ENCODE measurements at regions not wholly inside any gene's neighbourhood (a gene's known extent, or its start where the extent isn't known, plus 50 kb on each side); places are given as distances from the start of the nearest gene placed in this dataset.

GRCh38 chr4:84401701-84402306 is 97.3 kb downstream of the NKX6-1 start:
- no peaks in the 10 kb centered on the region for H3K9me3 ChIP-seq (ENCODE audit: control extremely low read depth in 1 of 5, control insufficient read depth in 4 of 5, insufficient read depth in 2 of 5, low read depth in 1 of 5, low read length in 4 of 5)
- 83% methylated on average over 3 of the region's 3 CpGs for WGBS (ENCODE audit: insufficient coverage)
- H3K27ac ChIP-seq (ENCODE audit: insufficient read depth in 1 of 2, low read depth in 1 of 2, low read length in 2 of 2, poor library complexity in 1 of 2, severe bottlenecking in 2 of 2) = no peak overlapping the region
- ChIA-PET CTCF (no interaction called here), POLR2A (no interaction called here)
- H3K4me3 ChIP-seq (ENCODE audit: control insufficient read depth in 1 of 7, extremely low read depth in 1 of 7, insufficient read depth in 4 of 7, low read depth in 2 of 7, low read length in 6 of 7) = no peak overlapping the region
- H3K27me3 ChIP-seq (replicated peaks in 2 of 5; ENCODE audit: control insufficient read depth in 4 of 5, insufficient read depth in 5 of 5, low read length in 4 of 5) = peaks cover 0 to 1% (median 0%) of the 10 kb centered on the region in 5 experiments
- no peaks in the 10 kb centered on the region for H3K4me1 ChIP-seq (ENCODE audit: control extremely low read depth in 1 of 4, control insufficient read depth in 4 of 4, insufficient read depth in 4 of 4, low read length in 3 of 4)
- no peak for DNase-seq
- H3K36me3 ChIP-seq (ENCODE audit: control insufficient read depth in 4 of 4, insufficient read depth in 4 of 4, low read length in 3 of 4) = no peaks in the 10 kb centered on the region

DNA sequence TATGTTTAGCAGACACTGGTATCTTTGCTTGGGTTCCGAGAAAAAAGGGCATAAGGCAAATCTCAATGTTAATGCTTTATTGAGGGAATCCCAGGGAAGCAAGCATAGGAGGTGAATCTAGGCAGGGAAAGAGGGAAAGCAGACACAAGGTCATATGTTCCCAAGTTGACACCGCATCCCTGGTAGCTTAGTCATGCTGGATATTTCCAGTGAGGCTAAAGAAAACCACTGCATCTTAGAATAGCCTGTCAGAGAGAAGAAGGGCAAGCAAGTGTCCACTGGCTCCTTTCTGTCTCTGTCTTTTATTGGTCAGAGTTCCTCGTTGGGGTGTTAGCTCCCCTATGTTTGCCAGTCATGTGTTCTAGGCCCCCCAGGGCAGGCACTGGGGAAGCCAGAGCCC is 104.7 kb downstream of the NKX6-1 start:
- Histone ChIP-seq H3K36me3 (ENCODE audit: control insufficient read depth in 4 of 4, insufficient read depth in 4 of 4, low read length in 3 of 4) (no peaks in the 10 kb centered on the region), H3K27ac (ENCODE audit: insufficient read depth in 1 of 2, low read depth in 1 of 2, low read length in 2 of 2, poor library complexity in 1 of 2, severe bottlenecking in 2 of 2) (no peak overlapping the region), H3K4me3 (ENCODE audit: control insufficient read depth in 1 of 7, extremely low read depth in 1 of 7, insufficient read depth in 4 of 7, low read depth in 2 of 7, low read length in 6 of 7) (no peak overlapping the region), H3K4me1 (ENCODE audit: control extremely low read depth in 1 of 4, control insufficient read depth in 4 of 4, insufficient read depth in 4 of 4, low read length in 3 of 4) (no peaks in the 10 kb centered on the region), H3K27me3 (replicated peaks in 2 of 5; ENCODE audit: control insufficient read depth in 4 of 5, insufficient read depth in 5 of 5, low read length in 4 of 5) (peaks cover 0 to 6% (median 0%) of the 10 kb centered on the region in 5 experiments), H3K9me3 (ENCODE audit: control extremely low read depth in 1 of 5, control insufficient read depth in 4 of 5, insufficient read depth in 2 of 5, low read depth in 1 of 5, low read length in 4 of 5) (no peaks in the 10 kb centered on the region)
- 97% methylated on average over 3 of the region's 3 CpGs for WGBS (ENCODE audit: insufficient coverage)
- POLR2A ChIA-PET = no interaction called here
- CTCF ChIA-PET = interaction anchor here (0.9 kb wide), 1 partner anchor 11 kb away, joined by 3 read pairs; no protein-coding TSS in a partner anchor
- no peak for DNase-seq

- WGBS (ENCODE audit: insufficient coverage) = no CpG with 5 or more reads among the region's 3 CpGs
- Histone ChIP-seq H3K36me3 (ENCODE audit: control insufficient read depth in 4 of 4, insufficient read depth in 4 of 4, low read length in 3 of 4) (no peaks in the 10 kb centered on the region), H3K27ac (ENCODE audit: insufficient read depth in 1 of 2, low read depth in 1 of 2, low read length in 2 of 2, poor library complexity in 1 of 2, severe bottlenecking in 2 of 2) (no peak overlapping the region), H3K4me3 (ENCODE audit: control insufficient read depth in 1 of 7, extremely low read depth in 1 of 7, insufficient read depth in 4 of 7, low read depth in 2 of 7, low read length in 6 of 7) (no peak overlapping the region), H3K27me3 (replicated peaks in 2 of 5; ENCODE audit: control insufficient read depth in 4 of 5, insufficient read depth in 5 of 5, low read length in 4 of 5) (peaks cover 0 to 6% (median 0%) of the 10 kb centered on the region in 5 experiments), H3K4me1 (ENCODE audit: control extremely low read depth in 1 of 4, control insufficient read depth in 4 of 4, insufficient read depth in 4 of 4, low read length in 3 of 4) (no peaks in the 10 kb centered on the region), H3K9me3 (ENCODE audit: control extremely low read depth in 1 of 5, control insufficient read depth in 4 of 5, insufficient read depth in 2 of 5, low read depth in 1 of 5, low read length in 4 of 5) (no peaks in the 10 kb centered on the region)
- no peak for DNase-seq
- POLR2A ChIA-PET = no interaction called here
- CTCF ChIA-PET = no interaction called here
Observed at GRCh38 chr4:84392951-84393590, 106.0 kb downstream of the NKX6-1 start.

GRCh38 chr4:84389406-84389805 is 109.7 kb downstream of the NKX6-1 start:
- Histone ChIP-seq H3K27ac (ENCODE audit: insufficient read depth in 1 of 2, low read depth in 1 of 2, low read length in 2 of 2, poor library complexity in 1 of 2, severe bottlenecking in 2 of 2) (no peak overlapping the region), H3K4me1 (ENCODE audit: control extremely low read depth in 1 of 4, control insufficient read depth in 4 of 4, insufficient read depth in 4 of 4, low read length in 3 of 4) (no peaks in the 10 kb centered on the region), H3K4me3 (ENCODE audit: control insufficient read depth in 1 of 7, extremely low read depth in 1 of 7, insufficient read depth in 4 of 7, low read depth in 2 of 7, low read length in 6 of 7) (no peak overlapping the region), H3K9me3 (ENCODE audit: control extremely low read depth in 1 of 5, control insufficient read depth in 4 of 5, insufficient read depth in 2 of 5, low read depth in 1 of 5, low read length in 4 of 5) (no peaks in the 10 kb centered on the region), H3K36me3 (ENCODE audit: control insufficient read depth in 4 of 4, insufficient read depth in 4 of 4, low read length in 3 of 4) (no peaks in the 10 kb centered on the region), H3K27me3 (replicated peaks in 2 of 5; ENCODE audit: control insufficient read depth in 4 of 5, insufficient read depth in 5 of 5, low read length in 4 of 5) (peaks cover 0 to 5% (median 0%) of the 10 kb centered on the region in 5 experiments)
- DNase-seq = no peak
- 85% methylated on average over 2 of the region's 2 CpGs for WGBS (ENCODE audit: insufficient coverage)
- ChIA-PET CTCF (no interaction called here), POLR2A (no interaction called here)

- Histone ChIP-seq H3K9me3 (ENCODE audit: control extremely low read depth in 1 of 5, control insufficient read depth in 4 of 5, insufficient read depth in 2 of 5, low read depth in 1 of 5, low read length in 4 of 5) (no peaks in the 10 kb centered on the region), H3K4me1 (ENCODE audit: control extremely low read depth in 1 of 4, control insufficient read depth in 4 of 4, insufficient read depth in 4 of 4, low read length in 3 of 4) (no peaks in the 10 kb centered on the region), H3K36me3 (ENCODE audit: control insufficient read depth in 4 of 4, insufficient read depth in 4 of 4, low read length in 3 of 4) (no peaks in the 10 kb centered on the region), H3K27ac (ENCODE audit: insufficient read depth in 1 of 2, low read depth in 1 of 2, low read length in 2 of 2, poor library complexity in 1 of 2, severe bottlenecking in 2 of 2) (no peak overlapping the region), H3K27me3 (replicated peaks in 2 of 5; ENCODE audit: control insufficient read depth in 4 of 5, insufficient read depth in 5 of 5, low read length in 4 of 5) (peaks cover 0 to 3% (median 0%) of the 10 kb centered on the region in 5 experiments), H3K4me3 (ENCODE audit: control insufficient read depth in 1 of 7, extremely low read depth in 1 of 7, insufficient read depth in 4 of 7, low read depth in 2 of 7, low read length in 6 of 7) (no peak overlapping the region)
- WGBS (ENCODE audit: insufficient coverage) = no CpG with 5 or more reads among the region's 2 CpGs
- DNase-seq = no peak
- ChIA-PET CTCF (no interaction called here), POLR2A (no interaction called here)
Observed at GRCh38 chr4:84385203-84385602, 113.9 kb downstream of the NKX6-1 start.

GRCh38 chr4:84384801-84385200 is 114.3 kb downstream of the NKX6-1 start:
- DNase-seq = no peak
- Histone ChIP-seq H3K27ac (ENCODE audit: insufficient read depth in 1 of 2, low read depth in 1 of 2, low read length in 2 of 2, poor library complexity in 1 of 2, severe bottlenecking in 2 of 2) (no peak overlapping the region), H3K9me3 (ENCODE audit: control extremely low read depth in 1 of 5, control insufficient read depth in 4 of 5, insufficient read depth in 2 of 5, low read depth in 1 of 5, low read length in 4 of 5) (no peaks in the 10 kb centered on the region), H3K4me1 (ENCODE audit: control extremely low read depth in 1 of 4, control insufficient read depth in 4 of 4, insufficient read depth in 4 of 4, low read length in 3 of 4) (no peaks in the 10 kb centered on the region), H3K4me3 (ENCODE audit: control insufficient read depth in 1 of 7, extremely low read depth in 1 of 7, insufficient read depth in 4 of 7, low read depth in 2 of 7, low read length in 6 of 7) (no peak overlapping the region), H3K27me3 (replicated peaks in 2 of 5; ENCODE audit: control insufficient read depth in 4 of 5, insufficient read depth in 5 of 5, low read length in 4 of 5) (peaks cover 0 to 7% (median 2%) of the 10 kb centered on the region in 5 experiments), H3K36me3 (ENCODE audit: control insufficient read depth in 4 of 4, insufficient read depth in 4 of 4, low read length in 3 of 4) (no peaks in the 10 kb centered on the region)
- ChIA-PET POLR2A (no interaction called here), CTCF (no interaction called here)
- WGBS (ENCODE audit: insufficient coverage) = no CpG with 5 or more reads among the region's 1 CpG

GRCh38 chr4:84381759-84382158 is 117.3 kb downstream of the NKX6-1 start:
- Histone ChIP-seq H3K36me3 (ENCODE audit: control insufficient read depth in 4 of 4, insufficient read depth in 4 of 4, low read length in 3 of 4) (no peaks in the 10 kb centered on the region), H3K4me3 (ENCODE audit: control insufficient read depth in 1 of 7, extremely low read depth in 1 of 7, insufficient read depth in 4 of 7, low read depth in 2 of 7, low read length in 6 of 7) (no peak overlapping the region), H3K9me3 (ENCODE audit: control extremely low read depth in 1 of 5, control insufficient read depth in 4 of 5, insufficient read depth in 2 of 5, low read depth in 1 of 5, low read length in 4 of 5) (no peaks in the 10 kb centered on the region), H3K27ac (ENCODE audit: insufficient read depth in 1 of 2, low read depth in 1 of 2, low read length in 2 of 2, poor library complexity in 1 of 2, severe bottlenecking in 2 of 2) (no peak overlapping the region), H3K4me1 (ENCODE audit: control extremely low read depth in 1 of 4, control insufficient read depth in 4 of 4, insufficient read depth in 4 of 4, low read length in 3 of 4) (no peaks in the 10 kb centered on the region), H3K27me3 (replicated peaks in 2 of 5; ENCODE audit: control insufficient read depth in 4 of 5, insufficient read depth in 5 of 5, low read length in 4 of 5) (peaks cover 2 to 17% (median 5%) of the 10 kb centered on the region in 5 experiments)
- ChIA-PET POLR2A (no interaction called here), CTCF (no interaction called here)
- DNase-seq = no peak

Data from common myeloid progenitor, CD34-positive (primary cell).